HFFc6 (cell line): ENCODE measurements at regions not wholly inside any gene's neighbourhood (a gene's known extent, or its start where the extent isn't known, plus 50 kb on each side); places are given as distances from the start of the nearest gene placed in this dataset.

ENCODE experiments used
- DNase-seq: peaks from one replicate; pipeline ENCODE4 v3.0.0-alpha.2; 2018
- H3K27ac Mint-ChIP-seq: 2 replicates; pipeline ENCODE4 v1.8.0; 2020; ENCODE audit warnings: mild to moderate bottlenecking, mixed read lengths
- H3K27me3 Mint-ChIP-seq: 2 replicates; pipeline ENCODE4 v1.8.0; 2021; ENCODE audit warnings: mild to moderate bottlenecking, moderate library complexity, mixed read lengths; ENCODE audit not compliant: insufficient read depth
- H3K36me3 Mint-ChIP-seq: 2 replicates; pipeline ENCODE4 v1.8.0; 2021; ENCODE audit warnings: low read depth, mixed read lengths
- H3K4me1 Mint-ChIP-seq: 2 replicates; pipeline ENCODE4 v1.8.0; 2020; ENCODE audit warnings: low read depth, mixed read lengths
- H3K4me3 Mint-ChIP-seq: 2 replicates; pipeline ENCODE4 v1.8.0; 2020; ENCODE audit warnings: mild to moderate bottlenecking, moderate library complexity, mixed read lengths
- H3K9me3 Mint-ChIP-seq: 2 replicates; pipeline ENCODE4 v1.8.0; 2020; ENCODE audit warnings: mild to moderate bottlenecking, mixed read lengths
- TF ChIP-seq, protein P1 (sequence below): fragments of 200-600 bp; sonication (generic); IDR thresholded peaks from 2 replicates; pipeline ENCODE4 v1.5.0; 2021; ENCODE audit warnings: antibody characterized with exemption, mild to moderate bottlenecking

DNA sequence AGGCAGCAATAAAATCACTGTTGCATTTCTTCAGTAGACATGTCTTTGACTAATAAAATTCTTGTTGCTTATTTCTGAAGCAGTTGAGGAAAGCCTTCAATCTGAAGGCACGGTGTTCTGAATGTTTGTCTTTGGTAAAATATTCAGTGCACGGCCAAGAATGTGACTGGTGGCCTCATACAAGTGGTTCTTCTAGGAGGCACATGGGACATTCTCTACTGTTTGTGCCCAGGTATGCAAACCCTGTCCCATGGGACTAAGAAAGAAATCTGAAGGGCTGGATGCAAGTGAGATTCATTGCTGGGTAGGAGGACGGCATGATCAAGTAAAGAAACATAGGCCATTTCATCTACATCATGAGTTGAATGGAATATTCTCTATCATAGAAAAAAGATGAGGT is 250.6 kb upstream of the NR2F2 start:
- H3K27ac Mint-ChIP-seq: no peak overlapping the region
- TF ChIP-seq, protein P1, sequence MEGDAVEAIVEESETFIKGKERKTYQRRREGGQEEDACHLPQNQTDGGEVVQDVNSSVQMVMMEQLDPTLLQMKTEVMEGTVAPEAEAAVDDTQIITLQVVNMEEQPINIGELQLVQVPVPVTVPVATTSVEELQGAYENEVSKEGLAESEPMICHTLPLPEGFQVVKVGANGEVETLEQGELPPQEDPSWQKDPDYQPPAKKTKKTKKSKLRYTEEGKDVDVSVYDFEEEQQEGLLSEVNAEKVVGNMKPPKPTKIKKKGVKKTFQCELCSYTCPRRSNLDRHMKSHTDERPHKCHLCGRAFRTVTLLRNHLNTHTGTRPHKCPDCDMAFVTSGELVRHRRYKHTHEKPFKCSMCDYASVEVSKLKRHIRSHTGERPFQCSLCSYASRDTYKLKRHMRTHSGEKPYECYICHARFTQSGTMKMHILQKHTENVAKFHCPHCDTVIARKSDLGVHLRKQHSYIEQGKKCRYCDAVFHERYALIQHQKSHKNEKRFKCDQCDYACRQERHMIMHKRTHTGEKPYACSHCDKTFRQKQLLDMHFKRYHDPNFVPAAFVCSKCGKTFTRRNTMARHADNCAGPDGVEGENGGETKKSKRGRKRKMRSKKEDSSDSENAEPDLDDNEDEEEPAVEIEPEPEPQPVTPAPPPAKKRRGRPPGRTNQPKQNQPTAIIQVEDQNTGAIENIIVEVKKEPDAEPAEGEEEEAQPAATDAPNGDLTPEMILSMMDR: no peak
- no peak overlapping the region for H3K4me3 Mint-ChIP-seq
- no peak for DNase-seq
- no peaks in the 10 kb centered on the region for H3K36me3 Mint-ChIP-seq
- no peaks in the 10 kb centered on the region for H3K4me1 Mint-ChIP-seq
- H3K9me3 Mint-ChIP-seq: no peaks in the 10 kb centered on the region
- H3K27me3 Mint-ChIP-seq: no peaks in the 10 kb centered on the region

DNA sequence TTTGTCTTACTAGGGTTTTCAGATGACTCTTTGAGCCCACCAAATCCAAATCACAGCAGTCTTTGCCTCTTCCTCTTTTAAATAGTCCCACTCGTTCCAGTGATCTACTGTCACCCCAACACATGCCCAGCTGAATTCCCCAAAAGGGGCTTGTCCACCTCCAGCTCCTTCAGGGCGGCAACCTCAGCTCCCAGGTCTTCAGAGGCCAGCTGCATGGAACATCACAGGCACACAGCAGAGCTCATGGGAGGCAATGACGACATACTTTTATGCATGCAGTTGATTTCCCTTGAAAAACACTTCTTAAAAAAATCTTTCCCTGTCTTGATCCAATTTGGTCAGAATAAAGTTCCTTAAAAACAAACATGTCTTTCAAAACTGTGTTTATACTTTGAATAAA is 244.3 kb upstream of the NR2F2 start:
- TF ChIP-seq, protein P1: no peak
- peaks cover 2% of the 10 kb centered on the region for H3K27me3 Mint-ChIP-seq
- H3K9me3 Mint-ChIP-seq: no peaks in the 10 kb centered on the region

DNA sequence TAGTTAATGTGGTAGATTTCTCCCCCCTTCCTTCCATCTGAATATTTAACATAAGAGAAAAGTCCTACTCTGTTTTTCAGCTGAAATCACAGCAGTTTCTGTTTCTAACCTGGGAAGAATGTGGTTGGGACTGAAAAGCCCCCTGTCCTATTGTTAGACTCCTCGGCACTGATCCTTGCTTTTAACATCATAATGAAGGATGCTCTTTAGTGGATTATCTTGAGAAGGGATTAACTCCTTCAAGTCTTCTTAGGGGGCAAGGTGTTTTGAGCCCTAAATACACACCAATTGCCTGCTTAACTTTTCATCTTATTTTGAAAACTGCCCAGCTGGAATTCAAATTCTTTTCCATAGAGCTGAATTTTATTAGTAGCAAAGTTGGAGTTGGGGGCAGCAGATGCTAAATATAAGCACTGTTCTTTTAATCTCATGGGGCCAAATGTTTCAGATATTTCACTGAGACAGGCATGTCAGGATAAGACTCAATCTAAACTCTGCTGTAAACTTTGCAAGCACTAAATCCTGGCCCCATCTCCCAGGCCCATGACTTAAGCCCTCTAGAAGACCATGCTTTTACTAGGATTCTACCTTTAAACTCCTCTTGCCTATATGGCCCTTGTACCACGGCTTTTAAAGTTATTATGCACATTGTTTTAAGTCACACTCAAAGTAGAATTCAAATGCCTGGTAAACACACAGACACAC is 243.2 kb upstream of the NR2F2 start:
- Mint-ChIP-seq H3K9me3 (no peaks in the 10 kb centered on the region), H3K4me1 (no peaks in the 10 kb centered on the region), H3K27ac (no peak overlapping the region), H3K27me3 (peaks cover 2% of the 10 kb centered on the region), H3K4me3 (no peak overlapping the region), H3K36me3 (no peaks in the 10 kb centered on the region)
- TF ChIP-seq, protein P1: no peak
- DNase-seq: no peak

More for the DNA sequence above, 244.3 kb upstream of the NR2F2 start:
- H3K4me1 Mint-ChIP-seq: no peaks in the 10 kb centered on the region
- H3K36me3 Mint-ChIP-seq: no peaks in the 10 kb centered on the region
- H3K4me3 Mint-ChIP-seq: no peak overlapping the region
- no peak for DNase-seq
- H3K27ac Mint-ChIP-seq: no peak overlapping the region

DNA sequence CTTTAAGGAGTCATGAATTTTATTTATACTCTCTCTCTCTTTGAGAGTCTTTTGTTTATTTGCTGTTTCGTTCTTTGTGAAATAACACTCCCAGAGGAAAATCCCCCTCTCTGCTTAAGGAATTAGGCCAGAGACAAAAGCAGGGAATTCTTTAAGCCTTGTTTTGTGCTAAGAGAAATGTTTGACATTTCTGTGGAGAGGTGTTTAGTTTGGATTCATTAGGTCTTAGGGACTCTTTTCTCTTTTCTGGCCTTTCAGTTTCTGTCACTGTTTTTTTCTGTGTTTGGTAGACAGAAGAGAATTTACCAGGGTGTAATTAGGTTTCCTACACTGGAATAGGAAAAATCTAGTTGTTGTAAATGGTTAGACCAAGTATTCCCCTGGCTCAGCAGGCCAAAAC is 241.8 kb upstream of the NR2F2 start:
- no peaks in the 10 kb centered on the region for H3K36me3 Mint-ChIP-seq
- H3K4me3 Mint-ChIP-seq: no peak overlapping the region
- DNase-seq: no peak
- TF ChIP-seq, protein P1: no peak
- H3K27ac Mint-ChIP-seq: no peak overlapping the region
- peaks cover 2% of the 10 kb centered on the region for H3K27me3 Mint-ChIP-seq
- peaks cover 6% of the 10 kb centered on the region; the same call in 1 of the 2 replicates for H3K4me1 Mint-ChIP-seq
- no peaks in the 10 kb centered on the region for H3K9me3 Mint-ChIP-seq

DNA sequence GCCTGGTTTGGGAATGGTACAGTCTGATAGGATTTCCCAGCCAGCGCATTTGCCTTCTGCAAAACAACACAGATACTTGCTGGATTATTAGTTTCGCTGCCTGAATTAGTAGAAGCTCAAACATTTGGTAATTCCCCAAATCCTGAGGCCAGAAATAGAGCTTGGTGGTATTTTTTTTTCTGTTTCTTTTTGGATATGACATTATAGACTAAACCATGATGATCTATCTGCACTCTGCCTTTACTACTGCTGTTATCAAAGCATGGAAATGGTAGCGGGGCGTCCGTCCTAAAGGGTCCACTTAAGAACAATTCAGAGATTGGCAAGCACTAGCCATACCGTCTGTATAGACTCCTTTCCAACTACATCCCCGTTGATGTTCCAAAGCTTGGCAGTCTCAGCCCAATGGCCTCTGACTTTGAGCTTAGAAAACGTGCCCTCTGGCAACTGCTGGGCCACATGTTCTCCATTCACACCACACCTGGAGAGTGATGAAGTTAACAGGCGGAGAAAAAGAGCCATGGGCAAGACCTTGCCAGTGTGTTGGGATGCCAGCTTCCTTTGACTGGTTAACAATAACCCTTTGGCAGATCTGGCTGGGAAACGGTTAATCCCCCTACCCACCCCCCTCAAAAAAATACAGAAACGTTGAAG is 241.0 kb upstream of the NR2F2 start:
- no peak overlapping the region for H3K27ac Mint-ChIP-seq
- TF ChIP-seq, protein P1: no peak
- DNase-seq: no peak
- H3K9me3 Mint-ChIP-seq: no peaks in the 10 kb centered on the region
- H3K4me1 Mint-ChIP-seq: peaks cover 6% of the 10 kb centered on the region; the same call in 1 of the 2 replicates
- H3K36me3 Mint-ChIP-seq: no peaks in the 10 kb centered on the region
- H3K27me3 Mint-ChIP-seq: peaks cover 2% of the 10 kb centered on the region
- H3K4me3 Mint-ChIP-seq: no peak overlapping the region
